HG03378 (cell line): ENCODE measurements at regions not wholly inside any gene's neighbourhood (a gene's known extent, or its start where the extent isn't known, plus 50 kb on each side); places are given as distances from the start of the nearest gene placed in this dataset.
"Not testable (repeated sequence)": the region's sequence is repeated elsewhere in the genome, so short reads cannot be mapped to it uniquely, and the experiment has no call there.

Source experiments
- ATAC-seq: cut with Tn5 transposase; IDR thresholded peaks from one replicate; pipeline ENCODE4 v1.9.1; 2021; ENCODE audit warnings: mild to moderate bottlenecking, moderate library complexity; ENCODE audit not compliant: unreplicated experiment

- no peak for ATAC-seq
Observed at GRCh38 chr18:29779096-29779495, 1263.4 kb downstream of the DSC3 start.

- ATAC-seq, result no peak
Observed at GRCh38 chr18:29753379-29753778, 1289.2 kb downstream of the DSC3 start.

DNA sequence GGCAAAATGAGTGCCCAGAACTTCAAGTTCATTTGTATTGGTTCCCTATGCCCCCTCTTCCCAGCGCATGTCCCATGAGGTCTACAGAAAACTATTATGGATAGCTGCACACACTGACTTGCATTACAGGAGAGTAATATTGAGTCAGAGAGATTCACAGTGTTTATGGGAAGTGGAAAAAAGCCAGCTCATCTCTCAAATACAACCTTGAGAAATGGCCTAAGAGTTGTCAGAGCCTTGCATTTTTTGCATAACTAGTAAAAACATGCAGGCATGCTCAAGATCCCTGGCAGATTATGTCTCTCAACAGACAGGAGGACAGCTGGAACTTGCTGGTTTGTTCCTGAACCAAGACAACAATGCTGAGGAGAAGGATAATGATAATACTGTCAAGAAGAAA is 1292.8 kb downstream of the DSC3 start:
- no peak for ATAC-seq

DNA sequence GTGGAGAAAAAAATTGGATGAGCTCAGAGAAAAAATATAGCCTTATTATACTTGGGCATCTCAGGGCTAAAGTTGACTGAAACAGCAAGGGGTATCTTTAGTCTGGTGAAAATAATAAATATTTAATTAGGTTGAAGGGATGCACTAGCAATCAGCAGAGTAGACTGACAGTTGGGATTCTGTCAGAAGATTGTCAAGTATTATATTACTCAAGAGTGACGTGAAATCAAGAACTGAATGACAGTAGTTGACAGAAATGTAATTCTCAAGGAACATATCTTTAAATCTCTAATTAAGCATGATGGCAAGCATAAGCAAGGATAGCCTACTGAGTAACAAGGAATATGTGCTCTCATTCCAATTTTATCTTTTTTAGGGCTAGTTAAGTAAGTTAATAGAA is 1301.1 kb downstream of the DSC3 start:
- no peak for ATAC-seq

GRCh38 chr18:29737620-29738019 is 1304.9 kb downstream of the DSC3 start:
- ATAC-seq, result no peak

- no peak for ATAC-seq
Observed at GRCh38 chr18:29737190-29737589, 1305.4 kb downstream of the DSC3 start.

GRCh38 chr18:29730073-29730472 is 1312.5 kb downstream of the DSC3 start:
- ATAC-seq, result no peak

DNA sequence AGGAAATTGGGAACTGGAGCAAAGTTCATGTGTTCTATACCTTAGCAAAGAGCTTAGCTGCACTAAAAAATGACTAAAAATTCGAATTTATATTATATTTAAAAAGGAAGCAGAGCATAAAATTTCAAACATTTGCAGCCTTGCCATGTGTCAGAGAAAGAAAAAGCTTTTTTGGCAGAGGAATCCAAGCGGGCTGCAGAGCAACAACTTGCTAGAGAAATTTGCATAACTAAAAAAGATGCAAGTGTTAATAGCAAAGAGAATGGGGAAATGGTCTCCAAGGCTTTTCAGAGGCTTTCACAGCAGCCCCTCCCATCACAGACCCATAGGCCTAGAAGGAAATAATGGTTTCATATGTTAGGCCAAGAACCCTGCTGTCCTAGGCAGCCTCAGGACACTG is 1315.9 kb downstream of the DSC3 start:
- ATAC-seq, result no peak

GRCh38 chr18:29723486-29723885 is 1319.1 kb downstream of the DSC3 start:
- ATAC-seq, result not testable (repeated sequence)

DNA sequence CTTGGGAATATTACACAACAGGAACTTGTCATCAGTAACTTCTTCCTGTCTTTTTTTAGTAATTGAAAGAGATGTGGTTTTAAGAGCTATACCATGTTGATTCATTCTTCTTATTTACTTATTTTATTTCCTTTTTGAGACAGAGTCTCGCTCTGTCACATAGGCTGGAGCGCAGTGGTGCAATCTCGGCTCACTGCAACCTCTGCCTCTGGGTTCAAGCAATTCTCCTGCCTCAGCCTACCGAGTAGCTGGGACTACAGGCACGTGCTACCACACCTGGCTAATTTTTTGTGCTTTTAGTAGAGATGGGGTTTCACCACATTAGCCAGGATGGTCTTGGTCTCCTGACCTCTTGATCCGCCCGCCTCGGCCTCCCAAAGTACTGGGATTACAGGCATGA is 1326.6 kb downstream of the DSC3 start:
- ATAC-seq, result not testable (repeated sequence)

DNA sequence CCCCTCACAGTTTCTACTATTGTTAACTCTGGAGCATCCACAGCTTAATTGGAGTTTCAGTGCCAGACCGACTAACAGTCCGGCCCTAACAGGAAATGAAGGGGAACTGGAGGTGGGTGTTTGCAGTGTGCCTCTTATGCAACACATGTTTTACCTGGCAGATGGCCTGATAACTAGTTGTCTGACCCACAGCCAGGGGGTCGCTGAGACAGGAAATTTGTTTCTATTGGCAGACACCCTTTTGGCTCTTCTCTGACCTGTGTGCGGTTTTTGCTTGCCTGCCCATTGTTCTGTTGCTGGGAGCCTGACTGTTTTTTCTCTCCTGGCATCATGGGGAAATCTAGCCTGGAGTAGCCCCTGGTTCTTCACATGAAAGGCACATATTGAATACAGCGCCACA is 1329.8 kb downstream of the DSC3 start:
- ATAC-seq, result no peak

DNA sequence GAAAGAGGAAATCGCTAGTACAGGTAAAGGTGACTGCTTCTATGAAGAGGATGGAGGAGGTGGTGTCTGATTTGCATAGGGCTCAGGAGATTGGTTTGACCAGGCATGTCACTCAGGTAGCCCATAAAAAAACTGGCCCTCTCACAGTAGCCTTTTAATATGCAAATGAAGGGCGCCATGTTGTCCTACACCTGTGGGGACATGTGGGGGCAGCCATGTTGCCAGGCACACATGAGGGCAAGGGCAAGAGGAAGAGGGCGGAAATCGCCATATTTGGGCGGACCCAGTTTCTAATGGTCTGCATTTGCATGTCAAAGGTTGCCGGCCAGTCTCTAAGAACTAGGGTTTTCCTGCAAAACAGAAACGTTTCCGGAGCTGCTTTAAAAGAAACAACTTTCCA is 1330.6 kb downstream of the DSC3 start:
- ATAC-seq, result no peak

DNA sequence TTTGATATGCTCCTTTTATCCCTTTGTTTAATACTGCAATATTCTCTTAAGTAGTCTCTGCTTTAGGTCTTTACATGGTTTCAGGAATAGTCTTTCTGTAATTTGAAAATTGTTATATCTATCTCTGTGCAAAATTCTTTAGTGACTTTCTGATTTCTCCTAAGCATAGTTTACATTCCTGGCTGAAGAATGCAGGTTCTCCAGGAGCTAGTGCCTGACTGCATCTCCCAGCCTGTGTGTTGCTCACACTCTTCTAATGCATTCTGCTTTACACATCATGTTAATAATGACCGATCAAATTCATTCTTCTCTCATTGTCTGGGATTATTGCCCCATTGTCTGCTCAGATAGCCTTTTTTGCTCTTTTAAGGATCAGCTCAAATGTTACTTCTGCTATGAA is 1349.2 kb downstream of the DSC3 start:
- ATAC-seq, result no peak

DNA sequence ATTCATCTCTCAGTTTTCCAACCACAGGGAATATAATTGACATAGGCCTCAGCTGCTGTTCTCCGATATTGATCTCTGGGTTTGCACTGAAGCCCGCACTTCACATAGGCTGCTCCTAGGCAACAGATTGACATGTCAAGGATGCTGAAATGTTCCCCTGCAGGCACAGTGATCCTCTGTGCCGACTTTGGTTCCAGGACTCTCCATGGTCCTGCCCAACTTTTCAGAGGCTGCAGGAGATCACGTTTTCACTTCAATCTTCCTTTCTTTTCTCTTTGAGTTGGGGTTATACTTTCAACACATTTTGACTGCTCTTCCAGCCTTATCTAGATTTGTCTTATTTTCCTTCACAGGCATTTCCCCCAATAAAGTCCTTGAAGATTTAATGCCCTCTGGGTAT is 1361.0 kb downstream of the DSC3 start:
- ATAC-seq, result no peak

GRCh38 chr18:29664278-29665036 is 1378.1 kb downstream of the DSC3 start:
- no peak for ATAC-seq

DNA sequence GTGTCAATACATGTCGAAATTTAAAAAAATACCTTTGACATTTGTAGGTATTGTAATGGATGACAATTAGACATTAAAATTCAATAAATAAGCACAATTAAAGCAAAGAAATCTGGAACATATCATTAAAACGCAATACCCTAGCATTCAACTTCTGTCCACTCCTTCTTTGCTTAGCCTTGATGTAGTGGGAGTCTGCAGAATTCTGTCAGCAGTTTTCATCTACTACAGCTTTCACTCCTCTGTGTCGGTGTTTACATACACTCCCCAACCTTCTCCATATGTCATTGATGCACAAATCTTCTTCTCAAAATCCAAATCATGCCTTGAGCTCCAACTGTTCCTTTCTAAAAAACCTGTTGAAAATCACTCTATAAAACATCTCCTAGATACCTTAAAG is 1380.6 kb downstream of the DSC3 start:
- ATAC-seq, result no peak

- no peak for ATAC-seq
Observed at GRCh38 chr18:29660777-29661176, 1381.8 kb downstream of the DSC3 start.

- no peak for ATAC-seq
Observed at GRCh38 chr18:29653671-29654215, 1388.8 kb downstream of the DSC3 start.

DNA sequence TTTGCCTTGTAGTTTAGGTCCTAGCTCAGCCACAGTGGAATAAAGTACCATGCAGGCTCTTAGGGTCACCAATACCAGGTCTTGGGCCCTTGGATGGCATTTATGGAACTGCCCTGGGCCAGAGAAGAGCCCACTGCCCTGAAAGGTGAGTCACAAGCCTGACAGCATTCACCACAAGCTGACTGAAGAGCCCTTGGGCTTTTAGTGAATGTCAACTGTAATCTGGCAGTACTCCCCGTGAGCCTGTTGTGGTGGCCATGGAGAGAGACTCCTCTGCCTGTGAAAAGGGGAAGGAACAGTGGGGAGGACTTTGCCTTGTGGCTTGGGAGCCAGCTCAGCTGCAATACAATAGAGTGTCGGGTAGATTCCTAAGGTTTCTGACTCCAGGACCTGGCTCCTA is 1389.7 kb downstream of the DSC3 start:
- no peak for ATAC-seq

DNA sequence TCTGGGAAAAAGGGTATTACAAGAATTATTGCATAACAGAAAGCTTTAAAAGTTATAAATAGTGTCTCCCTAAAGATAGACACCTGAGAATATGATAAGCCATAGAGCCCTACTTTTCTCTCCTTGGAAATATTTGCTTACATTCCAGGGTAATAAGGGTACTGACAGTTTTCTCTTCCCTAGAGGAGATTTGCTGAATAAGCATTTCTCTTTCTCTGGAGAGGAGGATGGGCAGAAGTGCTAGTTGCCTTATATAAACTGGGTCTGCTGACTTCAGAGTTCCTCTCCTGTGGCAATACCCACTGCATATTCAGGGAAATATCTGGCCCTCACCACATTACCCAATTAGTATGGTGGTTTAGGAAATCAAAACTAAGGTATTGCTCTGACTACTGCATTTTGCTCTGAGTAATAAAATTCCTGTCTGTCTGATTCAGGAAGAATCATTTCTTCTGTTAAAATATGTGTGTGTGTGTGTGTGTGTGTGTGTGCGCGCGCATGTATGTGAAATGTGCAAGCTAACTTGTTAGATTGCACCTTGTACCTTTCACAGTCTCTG is 1391.3 kb downstream of the DSC3 start:
- no peak for ATAC-seq

- ATAC-seq, result no peak
Observed at GRCh38 chr18:29648891-29649290, 1393.7 kb downstream of the DSC3 start.

DNA sequence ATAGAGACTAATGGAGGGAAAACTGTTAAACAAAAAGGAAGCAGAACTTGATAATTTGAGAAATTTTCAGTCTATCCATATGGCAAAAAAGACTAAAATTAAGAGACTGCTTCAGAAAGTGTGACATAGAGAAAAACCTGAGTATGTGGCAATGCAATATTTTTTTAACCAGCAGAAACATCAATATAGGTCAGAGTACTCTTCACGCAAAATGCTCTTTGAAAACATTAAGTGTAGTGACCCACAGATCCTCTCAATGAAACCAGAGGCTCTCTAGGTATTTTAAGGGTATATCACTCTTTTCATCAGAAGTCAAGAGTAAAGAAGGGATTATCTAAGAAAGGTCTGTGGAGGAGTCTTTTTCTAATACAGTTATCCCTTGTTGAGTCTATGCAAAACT is 1394.8 kb downstream of the DSC3 start:
- no peak for ATAC-seq

DNA sequence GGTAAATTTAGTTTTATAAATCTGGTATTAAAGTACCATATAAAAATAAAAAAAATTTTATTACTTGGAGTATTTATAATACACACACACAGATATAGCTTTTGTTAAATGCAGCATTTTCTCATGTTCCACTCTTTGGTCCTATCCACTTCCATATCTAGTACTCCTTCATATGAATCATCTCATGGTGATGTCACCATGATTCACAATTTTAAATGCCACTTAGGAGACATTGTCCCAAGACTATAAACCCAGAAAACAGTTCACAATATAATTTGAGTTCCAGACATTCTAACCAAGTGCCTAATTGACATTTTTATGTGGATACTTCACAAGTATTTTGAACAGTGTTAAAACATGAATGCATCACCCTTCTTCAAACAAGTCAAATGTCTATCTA is 1398.3 kb downstream of the DSC3 start:
- ATAC-seq, result no peak
